ENCODE measurements at regions not wholly inside any gene's neighbourhood (a gene's known extent, or its start where the extent isn't known, plus 50 kb on each side); places are given as distances from the start of the nearest gene placed in this dataset.

GRCh38 chr10:30248728-30249127 is 100.3 kb downstream of the MTPAP start:
- Histone ChIP-seq H3K4me2 (no peak overlapping the region), H4K20me1 (replicated peaks; ENCODE audit: insufficient read depth) (no peaks in the 10 kb centered on the region), H3K4me1 (ENCODE audit: insufficient read depth) (no peaks in the 10 kb centered on the region), H3K79me2 (replicated peaks; ENCODE audit: insufficient read depth) (no peaks in the 10 kb centered on the region), H3K4me3 (no peak overlapping the region), H3F3A (replicated peaks; ENCODE audit: low read depth) (no peaks in the 10 kb centered on the region), H2AFZ (no peak overlapping the region), H3K9me2 (ENCODE audit: insufficient read depth) (no peaks in the 10 kb centered on the region), H3K36me3 (ENCODE audit: insufficient read depth) (no peaks in the 10 kb centered on the region), H3K27me3 (ENCODE audit: insufficient read depth) (no peaks in the 10 kb centered on the region), H3K27ac (ENCODE audit: low read depth) (no peak overlapping the region)
- peaks cover 4% of the 10 kb centered on the region; the same call in 2 of the 3 replicates for H3K36me3 Mint-ChIP-seq (ENCODE audit: low read depth)
- TF ChIP-seq ZNF331 (CRISPR knock-in tag; IDR thresholded peaks at IDR 0.05; ENCODE audit: low read depth) (no peak), EZH2 (IDR thresholded peaks at IDR 0.05; ENCODE audit: low read depth, unreplicated experiment) (no peak), REST (IDR thresholded peaks at IDR 0.05; ENCODE audit: unreplicated experiment) (no peak), EZH2phosphoT487 (IDR thresholded peaks at IDR 0.05; ENCODE audit: unreplicated experiment) (no peak), NANOG (IDR thresholded peaks at IDR 0.05; ENCODE audit: borderline replicate concordance) (no peak), CREB1 (CRISPR knock-in tag; IDR thresholded peaks at IDR 0.05; ENCODE audit: low read depth) (no peak), ETS1 (IDR thresholded peaks at IDR 0.05) (no peak), STAT1 (IDR thresholded peaks at IDR 0.05; ENCODE audit: unreplicated experiment) (no peak), POLR2AphosphoS5 (IDR thresholded peaks at IDR 0.05; ENCODE audit: low read depth) (no peak), JUNB (IDR thresholded peaks at IDR 0.05; ENCODE audit: unreplicated experiment) (no peak), CTCF (conservative IDR thresholded peaks at IDR 0.05; ENCODE audit: low read depth in 2 of 2) (no peak), ZNF114 (CRISPR knock-in tag; IDR thresholded peaks at IDR 0.05) (no peak), ZNF462 (CRISPR knock-in tag; IDR thresholded peaks at IDR 0.05) (no peak)
- ATAC-seq, result no peak
- H3K27ac Mint-ChIP-seq, result no peak overlapping the region
- H3K27me3 Mint-ChIP-seq (ENCODE audit: insufficient read depth, low read depth, poor library complexity), result no peaks in the 10 kb centered on the region
- DNase-seq (ENCODE audit: low spot score), result no peak
- no peak overlapping the region for H3K4me3 Mint-ChIP-seq
- H3K9me3 Mint-ChIP-seq, result peaks cover 9% of the 10 kb centered on the region
- no peaks in the 10 kb centered on the region for H3K4me1 Mint-ChIP-seq

Measured in GM23338 (cell line).